CD4-positive, CD25-positive, alpha-beta regulatory T cell (primary cell): ENCODE measurements at regions not wholly inside any gene's neighbourhood (a gene's known extent, or its start where the extent isn't known, plus 50 kb on each side); places are given as distances from the start of the nearest gene placed in this dataset.

Source experiments
- ATAC-seq, 2 donors: fragments of 150-1000 bp; cut with Tn5 transposase; one replicate each; pipeline ENCODE4 v1.10.0; 2021; ENCODE audit warnings: low read depth in 2 of 2, moderate number of reproducible peaks in 2 of 2, moderate library complexity in 1 of 2
- DNase-seq, 3 donors: peaks; one replicate each; pipeline versions ENCODE4 v3.0.0 to v3.0.0-alpha.2; 2012 to 2022; ENCODE audit warnings: mixed read lengths in 1 of 3
- H3K27ac ChIP-seq: one replicate; pipeline ENCODE4 v1.7.0; 2013; ENCODE audit warnings: mild to moderate bottlenecking, low read length; ENCODE audit not compliant: insufficient read depth, poor library complexity, severe bottlenecking
- H3K27me3 ChIP-seq: one replicate; pipeline ENCODE4 v1.7.0; 2013; ENCODE audit warnings: low read length; ENCODE audit not compliant: control insufficient read depth, insufficient read depth
- H3K36me3 ChIP-seq: one replicate; pipeline ENCODE4 v1.7.0; 2013; ENCODE audit warnings: mild to moderate bottlenecking, low read length, moderate library complexity; ENCODE audit not compliant: control insufficient read depth, insufficient read depth
- H3K4me1 ChIP-seq: 2 replicates; pipeline ENCODE4 v1.7.0; 2013; ENCODE audit warnings: mild to moderate bottlenecking, low read length; ENCODE audit not compliant: insufficient read depth, control insufficient read depth, poor library complexity, severe bottlenecking
- H3K4me3 ChIP-seq: one replicate; pipeline ENCODE4 v1.7.0; 2013; ENCODE audit warnings: low read depth, mild to moderate bottlenecking, low read length, moderate library complexity
- H3K9me3 ChIP-seq, 2 experiments: 1 replicate in 1 of 2; 2 replicates in 1 of 2; pipeline ENCODE4 v1.7.0; 2013; ENCODE audit warnings: low read length in 2 of 2, mild to moderate bottlenecking in 1 of 2, moderate library complexity in 1 of 2; ENCODE audit not compliant: control insufficient read depth in 2 of 2
- H3K27ac Mint-ChIP-seq, 3 donors: one replicate each; pipeline ENCODE4 v1.8.0; 2020 to 2022; ENCODE audit warnings: mild to moderate bottlenecking in 3 of 3, mixed read lengths in 3 of 3, moderate library complexity in 2 of 3
- H3K27me3 Mint-ChIP-seq: one replicate; pipeline ENCODE4 v1.8.0; 2022; ENCODE audit warnings: mild to moderate bottlenecking, mixed read lengths
- H3K36me3 Mint-ChIP-seq: one replicate; pipeline ENCODE4 v1.8.0; 2020; ENCODE audit warnings: mixed read lengths
- H3K4me1 Mint-ChIP-seq, 4 donors: one replicate each; pipeline ENCODE4 v1.8.0; 2020 to 2022; ENCODE audit warnings: mixed read lengths in 4 of 4, mild to moderate bottlenecking in 1 of 4
- H3K4me3 Mint-ChIP-seq, 4 donors: one replicate each; pipeline ENCODE4 v1.8.0; 2020 to 2022; ENCODE audit warnings: mild to moderate bottlenecking in 4 of 4, mixed read lengths in 4 of 4, moderate library complexity in 3 of 4
- H3K9me3 Mint-ChIP-seq, 7 donors: one replicate each; pipeline ENCODE4 v1.8.0; 2020 to 2022; ENCODE audit warnings: mixed read lengths in 7 of 7, mild to moderate bottlenecking in 3 of 7, moderate library complexity in 2 of 7

DNA sequence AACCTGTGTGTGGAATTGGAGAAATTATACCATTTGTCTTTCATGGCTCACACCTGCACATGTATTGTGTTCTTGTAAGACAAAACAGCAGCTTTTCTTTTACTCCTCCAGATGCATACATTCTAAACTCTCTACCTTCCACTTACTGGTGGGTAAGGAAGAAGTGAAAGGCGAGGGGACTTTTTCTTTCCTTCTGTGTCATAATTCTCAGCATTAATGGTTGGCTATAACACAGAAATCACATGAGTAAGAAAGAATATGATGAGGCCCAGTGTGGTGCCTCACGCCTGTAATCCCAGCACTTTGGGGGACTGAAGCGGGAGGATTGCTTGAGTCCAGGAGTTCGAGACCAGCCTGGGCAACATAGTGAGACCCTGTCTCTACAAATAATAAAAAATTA lies 57.8 kb upstream of the SHANK2 start:
- Histone ChIP-seq H3K36me3 (no peaks in the 10 kb centered on the region), H3K27me3 (no peaks in the 10 kb centered on the region), H3K27ac (no peak overlapping the region), H3K9me3 (no peaks in the 10 kb centered on the region), H3K4me1 (no peaks in the 10 kb centered on the region), H3K4me3 (no peak overlapping the region)
- Mint-ChIP-seq H3K36me3 (no peaks in the 10 kb centered on the region), H3K4me1 (no peaks in the 10 kb centered on the region), H3K4me3 (no peak overlapping the region), H3K27me3 (peaks cover 4% of the 10 kb centered on the region), H3K9me3 (peaks cover 0 to 2% (median 0%) of the 10 kb centered on the region in 7 donors), H3K27ac (no peak overlapping the region)
- DNase-seq = no peak
- ATAC-seq = no peak

DNA sequence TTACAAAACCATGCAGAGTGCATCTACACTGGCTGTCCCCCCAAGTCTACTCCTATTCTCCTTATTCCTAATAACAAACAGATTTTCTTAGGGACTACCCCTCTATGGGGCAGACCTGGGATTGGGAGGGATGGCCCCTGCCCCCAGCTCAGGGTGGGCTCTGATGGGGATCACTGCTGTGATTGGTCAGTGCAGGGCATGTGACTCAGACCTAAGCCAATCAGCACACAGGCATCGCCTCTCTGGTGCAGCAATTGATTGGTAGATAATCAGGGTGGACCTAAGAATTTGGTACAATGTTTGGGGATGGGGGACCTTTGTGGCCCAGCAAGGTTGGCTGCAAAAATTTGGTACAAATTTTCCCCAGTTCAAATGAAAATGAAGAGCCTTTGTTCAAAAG lies 57.2 kb upstream of the SHANK2 start:
- Histone ChIP-seq H3K27ac (no peak overlapping the region), H3K4me3 (no peak overlapping the region), H3K9me3 (no peaks in the 10 kb centered on the region), H3K4me1 (no peaks in the 10 kb centered on the region), H3K36me3 (no peaks in the 10 kb centered on the region), H3K27me3 (no peaks in the 10 kb centered on the region)
- Mint-ChIP-seq H3K4me3 (no peak overlapping the region), H3K9me3 (peaks cover 0 to 2% (median 0%) of the 10 kb centered on the region in 7 donors), H3K27me3 (peaks cover 4% of the 10 kb centered on the region), H3K36me3 (no peaks in the 10 kb centered on the region), H3K27ac (no peak overlapping the region), H3K4me1 (no peaks in the 10 kb centered on the region)
- ATAC-seq (no peak), DNase-seq (no peak)

DNA sequence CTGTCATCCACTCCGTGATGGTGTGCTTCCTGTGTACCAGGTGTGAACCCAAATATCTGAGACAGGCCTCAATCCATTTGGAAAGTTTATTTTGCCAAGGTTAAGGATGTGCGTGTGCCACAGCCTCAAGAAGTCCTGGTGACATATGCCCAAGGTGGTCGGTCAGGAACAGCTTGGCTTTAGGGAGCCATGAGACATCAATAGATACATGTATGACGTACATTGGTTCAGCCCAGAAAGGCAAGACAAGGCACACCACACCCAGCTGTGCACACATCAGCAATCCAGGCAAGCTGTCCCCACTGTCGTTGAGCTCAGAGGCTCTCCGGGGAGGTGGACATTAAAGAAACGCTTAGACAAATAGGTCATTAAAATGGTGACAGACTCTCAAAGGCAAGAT lies 56.8 kb upstream of the SHANK2 start:
- H3K27me3 Mint-ChIP-seq = peaks cover 4% of the 10 kb centered on the region
- no peaks in the 10 kb centered on the region for H3K4me1 ChIP-seq
- no peak for ATAC-seq

DNA sequence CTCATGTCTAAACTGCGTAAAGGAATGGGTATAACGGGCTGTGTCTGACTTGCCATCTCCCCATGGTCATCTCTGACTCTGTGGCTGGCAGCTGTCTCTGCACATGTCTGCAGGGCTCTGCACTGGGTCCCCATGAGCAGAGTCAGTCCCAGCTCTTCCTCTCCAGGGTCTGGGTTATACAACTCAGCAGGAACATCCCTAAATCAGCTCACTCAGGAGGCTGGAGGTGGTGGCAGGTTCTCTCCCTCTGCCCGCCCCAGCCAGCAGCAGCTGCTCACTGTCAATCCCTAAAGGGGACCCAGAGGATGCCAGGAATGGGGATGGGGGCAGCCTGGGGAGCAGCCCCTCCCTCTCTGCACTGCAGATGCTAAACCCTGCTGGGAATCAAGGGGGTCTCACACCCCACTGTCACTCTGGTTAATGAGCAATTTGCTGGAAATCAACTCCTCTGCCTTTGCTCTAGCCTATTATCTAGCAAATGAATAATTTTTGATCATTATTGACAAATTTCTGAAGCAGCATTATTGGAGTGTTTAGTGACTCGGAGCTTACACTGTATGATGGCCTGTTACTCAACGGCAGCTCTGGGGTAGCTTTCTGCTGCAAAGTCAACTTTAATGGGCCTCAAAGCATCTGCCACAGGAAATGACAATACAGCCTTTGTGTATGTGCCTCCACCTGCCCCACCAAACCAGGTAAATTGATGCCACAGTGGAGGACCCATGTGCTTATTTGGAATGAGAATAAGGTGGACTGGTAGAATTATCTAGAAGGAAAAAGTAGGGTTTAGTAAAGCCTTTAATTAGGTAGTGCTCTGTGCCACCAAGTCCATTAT lies 55.7 kb upstream of the SHANK2 start:
- Histone ChIP-seq H3K4me3 (no peak overlapping the region), H3K36me3 (no peaks in the 10 kb centered on the region), H3K27me3 (no peaks in the 10 kb centered on the region), H3K4me1 (no peaks in the 10 kb centered on the region), H3K27ac (no peak overlapping the region), H3K9me3 (no peaks in the 10 kb centered on the region)
- H3K4me1 Mint-ChIP-seq = no peaks in the 10 kb centered on the region
- no peak overlapping the region for H3K27ac Mint-ChIP-seq
- H3K36me3 Mint-ChIP-seq = no peaks in the 10 kb centered on the region
- DNase-seq (no peak), ATAC-seq (no peak)
- H3K27me3 Mint-ChIP-seq = peaks cover 4% of the 10 kb centered on the region
- H3K9me3 Mint-ChIP-seq = peaks cover 0 to 2% (median 0%) of the 10 kb centered on the region in 7 donors
- no peak overlapping the region for H3K4me3 Mint-ChIP-seq

More for the DNA sequence above, 56.8 kb upstream of the SHANK2 start:
- H3K9me3 ChIP-seq = no peaks in the 10 kb centered on the region
- H3K27ac ChIP-seq = no peak overlapping the region
- no peak for DNase-seq
- no peak overlapping the region for H3K4me3 Mint-ChIP-seq
- H3K4me3 ChIP-seq = no peak overlapping the region
- no peak overlapping the region for H3K27ac Mint-ChIP-seq
- H3K36me3 Mint-ChIP-seq = no peaks in the 10 kb centered on the region
- H3K27me3 ChIP-seq = no peaks in the 10 kb centered on the region
- no peaks in the 10 kb centered on the region for H3K36me3 ChIP-seq
- H3K4me1 Mint-ChIP-seq = no peaks in the 10 kb centered on the region
- H3K9me3 Mint-ChIP-seq = peaks cover 0 to 2% (median 0%) of the 10 kb centered on the region in 7 donors

DNA sequence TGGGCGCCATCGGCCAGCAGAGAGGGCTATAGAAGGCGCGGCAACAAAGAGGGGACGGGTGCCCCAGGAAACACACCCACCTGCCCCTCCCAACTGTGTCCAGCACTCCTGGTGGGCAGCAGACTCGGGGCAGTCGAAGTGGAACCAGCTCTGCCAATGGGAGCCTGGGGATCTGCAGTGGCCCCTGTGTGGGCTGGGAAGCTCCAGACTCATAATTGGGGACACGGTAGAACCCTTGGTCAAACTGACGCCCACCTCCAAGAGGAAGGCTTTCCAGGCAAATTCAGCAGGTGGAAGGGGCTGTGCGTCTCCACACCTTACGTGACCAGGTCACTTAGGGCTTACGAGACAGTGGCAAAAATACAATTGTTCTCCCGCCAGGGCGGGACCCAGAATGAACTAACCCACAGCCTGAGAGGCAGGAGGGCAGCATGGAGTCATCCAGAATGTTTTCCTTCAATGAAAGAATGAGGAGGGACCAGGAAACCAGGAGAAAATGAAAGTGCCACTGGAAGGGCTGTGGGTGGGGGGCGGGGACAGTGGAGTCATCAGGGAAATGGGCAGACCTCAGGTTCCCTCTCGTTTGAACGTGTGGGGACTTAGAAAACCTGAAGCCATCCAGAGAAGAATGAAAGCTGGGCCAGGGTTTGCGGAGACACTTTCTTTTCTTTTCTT lies 53.2 kb upstream of the SHANK2 start:
- no peaks in the 10 kb centered on the region for H3K4me1 Mint-ChIP-seq
- Histone ChIP-seq H3K36me3 (no peaks in the 10 kb centered on the region), H3K27me3 (no peaks in the 10 kb centered on the region), H3K9me3 (no peaks in the 10 kb centered on the region), H3K4me3 (no peak overlapping the region), H3K27ac (no peak overlapping the region), H3K4me1 (no peaks in the 10 kb centered on the region)
- peaks cover 0 to 2% (median 0%) of the 10 kb centered on the region in 7 donors for H3K9me3 Mint-ChIP-seq
- H3K36me3 Mint-ChIP-seq = no peaks in the 10 kb centered on the region
- peaks cover 4% of the 10 kb centered on the region for H3K27me3 Mint-ChIP-seq
- DNase-seq = no peak
- no peak overlapping the region for H3K4me3 Mint-ChIP-seq
- ATAC-seq = no peak
- no peak overlapping the region for H3K27ac Mint-ChIP-seq

DNA sequence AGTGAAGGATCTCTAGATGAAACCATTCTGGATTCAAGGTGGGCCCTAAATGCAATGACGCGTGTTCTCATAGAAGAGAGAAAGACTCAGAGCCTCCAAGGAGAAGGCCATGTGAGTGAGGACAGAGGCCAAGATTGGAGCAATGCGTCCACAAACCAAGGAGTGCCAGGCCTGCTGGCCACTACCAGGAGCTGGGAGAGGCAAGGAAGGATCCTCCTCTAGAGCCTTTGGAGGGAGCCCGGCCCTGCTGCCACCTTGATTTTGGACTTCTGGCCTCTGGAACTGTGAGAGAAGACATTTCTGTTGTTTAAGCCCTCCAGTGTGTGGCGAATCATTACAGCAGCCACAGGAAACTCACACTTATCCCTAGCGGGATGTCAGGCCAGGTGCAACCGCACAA lies 52.7 kb upstream of the SHANK2 start:
- no peaks in the 10 kb centered on the region for H3K4me1 ChIP-seq
- H3K36me3 Mint-ChIP-seq = no peaks in the 10 kb centered on the region
- no peak overlapping the region for H3K27ac Mint-ChIP-seq
- peaks cover 4% of the 10 kb centered on the region for H3K27me3 Mint-ChIP-seq
- H3K4me3 Mint-ChIP-seq = no peak overlapping the region
- ATAC-seq (no peak), DNase-seq (no peak)
- no peak overlapping the region for H3K4me3 ChIP-seq
- no peaks in the 10 kb centered on the region for H3K36me3 ChIP-seq
- no peaks in the 10 kb centered on the region for H3K27me3 ChIP-seq
- H3K27ac ChIP-seq = no peak overlapping the region
- no peaks in the 10 kb centered on the region for H3K9me3 ChIP-seq
- no peaks in the 10 kb centered on the region for H3K4me1 Mint-ChIP-seq
- H3K9me3 Mint-ChIP-seq = peaks cover 0 to 2% (median 0%) of the 10 kb centered on the region in 7 donors

DNA sequence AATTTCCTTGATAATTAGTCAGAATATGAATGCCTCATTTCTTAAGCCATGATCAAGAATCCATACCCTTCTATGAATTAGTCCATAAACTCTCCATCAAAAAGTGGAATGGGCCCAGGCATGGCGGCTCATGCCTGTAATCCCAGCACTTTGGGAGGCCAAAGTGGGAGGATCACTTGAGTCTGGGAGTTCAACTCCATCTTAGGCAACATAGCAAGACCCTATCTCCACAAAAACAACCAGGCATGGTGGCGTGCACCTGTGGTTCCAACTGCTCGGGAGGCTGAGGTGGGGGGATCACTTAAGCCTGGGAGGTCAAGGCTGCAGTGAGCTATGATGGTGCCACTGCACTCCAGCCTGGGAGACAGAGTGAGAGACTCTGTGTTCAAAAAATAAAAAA lies 52.1 kb upstream of the SHANK2 start:
- no peaks in the 10 kb centered on the region for H3K4me1 Mint-ChIP-seq
- no peak for DNase-seq
- peaks cover 0 to 2% (median 0%) of the 10 kb centered on the region in 7 donors for H3K9me3 Mint-ChIP-seq
- ATAC-seq = no peak
- Histone ChIP-seq H3K27ac (no peak overlapping the region), H3K27me3 (no peaks in the 10 kb centered on the region), H3K9me3 (no peaks in the 10 kb centered on the region), H3K4me1 (no peaks in the 10 kb centered on the region), H3K4me3 (no peak overlapping the region), H3K36me3 (no peaks in the 10 kb centered on the region)
- no peak overlapping the region for H3K27ac Mint-ChIP-seq
- no peak overlapping the region for H3K4me3 Mint-ChIP-seq
- H3K27me3 Mint-ChIP-seq = peaks cover 4% of the 10 kb centered on the region
- H3K36me3 Mint-ChIP-seq = no peaks in the 10 kb centered on the region

DNA sequence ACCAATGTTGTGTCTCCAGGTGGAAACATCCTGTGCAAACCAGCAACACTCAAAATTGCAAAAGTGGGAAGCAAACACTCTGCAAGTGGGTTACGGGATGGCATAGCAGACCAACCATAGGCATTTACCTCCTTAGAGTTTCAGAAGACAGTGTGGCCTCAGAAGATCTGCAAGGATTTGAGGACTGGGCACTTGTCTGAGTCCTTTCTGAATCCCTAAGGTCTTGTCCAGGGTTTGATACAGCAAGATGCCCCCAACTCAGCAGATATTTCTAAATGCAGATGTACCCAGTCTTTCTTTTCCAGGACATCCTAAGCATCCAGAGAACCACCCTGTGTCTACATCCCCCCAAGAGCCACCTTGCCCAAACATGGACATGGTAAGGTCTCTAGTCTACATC lies 51.7 kb upstream of the SHANK2 start:
- Histone ChIP-seq H3K27me3 (no peaks in the 10 kb centered on the region), H3K9me3 (no peaks in the 10 kb centered on the region), H3K36me3 (no peaks in the 10 kb centered on the region), H3K4me3 (no peak overlapping the region), H3K27ac (no peak overlapping the region), H3K4me1 (no peaks in the 10 kb centered on the region)
- Mint-ChIP-seq H3K27me3 (peaks cover 4% of the 10 kb centered on the region), H3K4me3 (no peak overlapping the region), H3K36me3 (no peaks in the 10 kb centered on the region), H3K9me3 (no peaks in the 10 kb centered on the region), H3K27ac (no peak overlapping the region), H3K4me1 (no peaks in the 10 kb centered on the region)
- no peak for DNase-seq
- no peak for ATAC-seq
